Endodermal cell (in vitro differentiated cells): ENCODE measurements at regions not wholly inside any gene's neighbourhood (a gene's known extent, or its start where the extent isn't known, plus 50 kb on each side); places are given as distances from the start of the nearest gene placed in this dataset.

ENCODE experiments used
- DNase-seq: peaks from one replicate; pipeline ENCODE4 v3.0.0-alpha.2; 2017
- H3K27ac ChIP-seq: 2 replicates; pipeline ENCODE4 v1.5.1; 2013; ENCODE audit warnings: mild to moderate bottlenecking, low read depth, low read length, moderate library complexity
- H3K27me3 ChIP-seq: 2 replicates; pipeline ENCODE4 v1.6.1; 2013; ENCODE audit warnings: mild to moderate bottlenecking, low read length, moderate library complexity; ENCODE audit not compliant: insufficient read depth, control insufficient read depth, poor library complexity, severe bottlenecking
- H3K36me3 ChIP-seq: 2 replicates; pipeline ENCODE4 v1.7.0; 2013; ENCODE audit warnings: mild to moderate bottlenecking, low read length, moderate library complexity; ENCODE audit not compliant: control insufficient read depth, insufficient read depth
- H3K4me1 ChIP-seq: one replicate; pipeline ENCODE4 v1.7.0; 2013; ENCODE audit warnings: low read length; ENCODE audit not compliant: control insufficient read depth, insufficient read depth
- H3K4me3 ChIP-seq: 2 replicates; pipeline ENCODE4 v1.5.1; 2013; ENCODE audit warnings: mild to moderate bottlenecking, low read length, moderate library complexity
- H3K9ac ChIP-seq: 2 replicates; pipeline ENCODE4 v1.6.1; 2013; ENCODE audit warnings: mild to moderate bottlenecking, low read length, moderate library complexity; ENCODE audit not compliant: poor library complexity, severe bottlenecking; ENCODE audit errors: extremely low read depth
- H3K9me3 ChIP-seq: 2 replicates; pipeline ENCODE4 v1.6.1; 2013; ENCODE audit warnings: mild to moderate bottlenecking, low read length, moderate library complexity; ENCODE audit not compliant: control insufficient read depth
- H3K27ac Mint-ChIP-seq: 2 replicates; pipeline ENCODE4 v1.8.0; 2020; ENCODE audit warnings: mixed read lengths
- H3K27me3 Mint-ChIP-seq: 2 replicates; pipeline ENCODE4 v1.8.0; 2021; ENCODE audit warnings: mild to moderate bottlenecking, mixed read lengths; ENCODE audit not compliant: insufficient read depth
- H3K36me3 Mint-ChIP-seq: 2 replicates; pipeline ENCODE4 v1.8.0; 2020; ENCODE audit warnings: low read depth, mixed read lengths
- H3K4me1 Mint-ChIP-seq: 2 replicates; pipeline ENCODE4 v1.8.0; 2020; ENCODE audit warnings: mixed read lengths
- H3K4me3 Mint-ChIP-seq: 2 replicates; pipeline ENCODE4 v1.8.0; 2020; ENCODE audit warnings: mild to moderate bottlenecking, moderate library complexity, mixed read lengths
- H3K9me3 Mint-ChIP-seq: 2 replicates; pipeline ENCODE4 v1.8.0; 2020; ENCODE audit warnings: mild to moderate bottlenecking, mixed read lengths
- CTCF ChIP-seq: fragments of 200-600 bp; sonication (generic); conservative IDR thresholded peaks from 2 replicates; pipeline ENCODE4 v1.5.0; 2021; ENCODE audit warnings: antibody characterized with exemption, mild to moderate bottlenecking
- WGBS, 2 experiments: methylation state at CpG; one replicate each; pipeline versions ENCODE4 v1.1.5 to v1.1.7; 2013; ENCODE audit warnings: missing lambda C conversion rate in 2 of 2, mixed read lengths in 1 of 2; ENCODE audit not compliant: insufficient coverage in 1 of 2, insufficient read length in 1 of 2; 5-methylcytosine and 5-hydroxymethylcytosine counted together

- Mint-ChIP-seq H3K36me3 (no peaks in the 10 kb centered on the region), H3K27ac (no peak overlapping the region), H3K9me3 (no peaks in the 10 kb centered on the region), H3K4me1 (peaks cover 1% of the 10 kb centered on the region), H3K27me3 (no peaks in the 10 kb centered on the region), H3K4me3 (no peak overlapping the region)
- no peak overlapping the region for H3K9ac ChIP-seq
- no peak overlapping the region for H3K27ac ChIP-seq
- 93% methylated on average over 8 to 11 of the region's 11 CpGs for WGBS, 2 experiments
- no peak overlapping the region for H3K4me3 ChIP-seq
- no peak for DNase-seq
- H3K4me1 ChIP-seq = no peaks in the 10 kb centered on the region
- no peaks in the 10 kb centered on the region for H3K36me3 ChIP-seq
- no peak for TF ChIP-seq CTCF
- no peaks in the 10 kb centered on the region for H3K27me3 ChIP-seq
- H3K9me3 ChIP-seq = no peaks in the 10 kb centered on the region
These were observed 460.5 kb upstream of the ARID1B start for GRCh38 chr6:156316583-156317125.

GRCh38 chr6:156315146-156315545 is 462.0 kb upstream of the ARID1B start:
- H3K4me1 ChIP-seq = no peaks in the 10 kb centered on the region
- Mint-ChIP-seq H3K27me3 (no peaks in the 10 kb centered on the region), H3K27ac (no peak overlapping the region), H3K4me1 (peaks cover 9% of the 10 kb centered on the region), H3K36me3 (no peaks in the 10 kb centered on the region), H3K9me3 (no peaks in the 10 kb centered on the region), H3K4me3 (no peak overlapping the region)
- no peak overlapping the region for H3K27ac ChIP-seq
- H3K27me3 ChIP-seq = no peaks in the 10 kb centered on the region
- DNase-seq = no peak
- H3K36me3 ChIP-seq = no peaks in the 10 kb centered on the region
- no peak overlapping the region for H3K4me3 ChIP-seq
- H3K9ac ChIP-seq = no peak overlapping the region
- TF ChIP-seq CTCF = no peak
- 92 to 100% methylated on average over 1 to 4 of the region's 4 CpGs for WGBS, 2 experiments
- H3K9me3 ChIP-seq = no peaks in the 10 kb centered on the region

GRCh38 chr6:156313037-156313436 is 464.1 kb upstream of the ARID1B start:
- WGBS, 2 experiments = 90 to 100% methylated on average over 1 to 3 of the region's 3 CpGs
- no peak for TF ChIP-seq CTCF
- H3K9ac ChIP-seq = no peak overlapping the region
- H3K9me3 ChIP-seq = no peaks in the 10 kb centered on the region
- H3K4me3 ChIP-seq = no peak overlapping the region
- Mint-ChIP-seq H3K4me1 (peaks cover 9% of the 10 kb centered on the region), H3K36me3 (no peaks in the 10 kb centered on the region), H3K27ac (no peak overlapping the region), H3K9me3 (no peaks in the 10 kb centered on the region), H3K27me3 (no peaks in the 10 kb centered on the region), H3K4me3 (no peak overlapping the region)
- no peaks in the 10 kb centered on the region for H3K27me3 ChIP-seq
- no peak for DNase-seq
- no peaks in the 10 kb centered on the region for H3K4me1 ChIP-seq
- H3K27ac ChIP-seq = no peak overlapping the region
- H3K36me3 ChIP-seq = no peaks in the 10 kb centered on the region
